ENCODE measurements at regions not wholly inside any gene's neighbourhood (a gene's known extent, or its start where the extent isn't known, plus 50 kb on each side); places are given as distances from the start of the nearest gene placed in this dataset.

GRCh38 chr2:238667639-238668038 lies 180.2 kb upstream of the TWIST2 start:
- ATAC-seq (ENCODE audit: low read depth) (no peak), DNase-seq (no peak)
- Mint-ChIP-seq H3K4me1 (no peaks in the 10 kb centered on the region), H3K27me3 (peaks cover 11% of the 10 kb centered on the region), H3K27ac (no peak overlapping the region), H3K4me3 (no peak overlapping the region), H3K9me3 (ENCODE audit: insufficient read depth) (peaks cover 2% of the 10 kb centered on the region)
- no peaks in the 10 kb centered on the region for H4K20me1 ChIP-seq (ENCODE audit: control insufficient read depth, insufficient read depth, low read length, poor library complexity, severe bottlenecking)
- no peaks in the 10 kb centered on the region for H3K79me2 ChIP-seq (ENCODE audit: control insufficient read depth, insufficient read depth, low read length)
- H3K9ac ChIP-seq (ENCODE audit: low read length) = no peak overlapping the region
- no peak overlapping the region for H3K4me3 ChIP-seq (ENCODE audit: control extremely low read depth in 1 of 5, extremely low read depth in 1 of 5, insufficient read depth in 1 of 5, low read depth in 2 of 5, low read length in 4 of 5)
- no peak overlapping the region for H3K4me2 ChIP-seq (replicated peaks; ENCODE audit: low read depth, low read length, poor library complexity, severe bottlenecking)
- POLR2A ChIA-PET = no interaction called here
- WGBS (ENCODE audit: insufficient coverage) = no CpG with 5 or more reads among the region's 2 CpGs
- TF ChIP-seq EZH2 (IDR thresholded peaks at IDR 0.05; ENCODE audit: borderline replicate concordance, insufficient read depth, low read depth, low read length, poor library complexity, severe bottlenecking) (no peak), CTCF (IDR thresholded peaks at IDR 0.05) (no peak)
- no peak overlapping the region for H2AFZ ChIP-seq (ENCODE audit: insufficient read depth, low read depth, low read length, poor library complexity, severe bottlenecking)
- H3K9me3 ChIP-seq (ENCODE audit: control extremely low read depth in 1 of 3, control insufficient read depth in 2 of 3, insufficient read depth in 1 of 3, low read length in 2 of 3) = peaks cover 0 to 7% (median 0%) of the 10 kb centered on the region in 3 donors
- H3K27ac ChIP-seq (ENCODE audit: low read length in 2 of 2) = no peak overlapping the region
- H3K27me3 ChIP-seq (replicated peaks in 1 of 4; ENCODE audit: control extremely low read depth in 1 of 4, control insufficient read depth in 3 of 4, insufficient read depth in 4 of 4, low read length in 3 of 4) = no peaks in the 10 kb centered on the region
- H3K36me3 ChIP-seq (replicated peaks in 1 of 2; ENCODE audit: control extremely low read depth in 1 of 2, control insufficient read depth in 1 of 2, extremely low read depth in 1 of 2, insufficient read depth in 2 of 2, low read length in 1 of 2) = no peaks in the 10 kb centered on the region
- no peaks in the 10 kb centered on the region for H3K4me1 ChIP-seq (ENCODE audit: control insufficient read depth in 2 of 2, insufficient read depth in 2 of 2, low read length in 2 of 2)
- CTCF ChIA-PET = no interaction called here
- intact Hi-C loops (cut with micrococcal nuclease) = no loop called here

- no peak overlapping the region for H3K4me3 Mint-ChIP-seq
- ATAC-seq (ENCODE audit: low read depth) = no peak
These were observed 179.5 kb upstream of the TWIST2 start for GRCh38 chr2:238668426-238668825.

More at GRCh38 chr2:238668426-238668825, 179.5 kb upstream of the TWIST2 start:
- Histone ChIP-seq H3K9me3 (ENCODE audit: control extremely low read depth in 1 of 3, control insufficient read depth in 2 of 3, insufficient read depth in 1 of 3, low read length in 2 of 3) (peaks cover 0 to 6% (median 0%) of the 10 kb centered on the region in 3 donors), H3K4me3 (ENCODE audit: control extremely low read depth in 1 of 5, extremely low read depth in 1 of 5, insufficient read depth in 1 of 5, low read depth in 2 of 5, low read length in 4 of 5) (no peak overlapping the region), H3K79me2 (ENCODE audit: control insufficient read depth, insufficient read depth, low read length) (no peaks in the 10 kb centered on the region), H3K27me3 (replicated peaks in 1 of 4; ENCODE audit: control extremely low read depth in 1 of 4, control insufficient read depth in 3 of 4, insufficient read depth in 4 of 4, low read length in 3 of 4) (no peaks in the 10 kb centered on the region), H3K4me2 (replicated peaks; ENCODE audit: low read depth, low read length, poor library complexity, severe bottlenecking) (no peak overlapping the region), H3K36me3 (replicated peaks in 1 of 2; ENCODE audit: control extremely low read depth in 1 of 2, control insufficient read depth in 1 of 2, extremely low read depth in 1 of 2, insufficient read depth in 2 of 2, low read length in 1 of 2) (no peaks in the 10 kb centered on the region), H2AFZ (ENCODE audit: insufficient read depth, low read depth, low read length, poor library complexity, severe bottlenecking) (no peak overlapping the region), H3K9ac (ENCODE audit: low read length) (no peak overlapping the region), H3K27ac (ENCODE audit: low read length in 2 of 2) (no peak overlapping the region), H3K4me1 (ENCODE audit: control insufficient read depth in 2 of 2, insufficient read depth in 2 of 2, low read length in 2 of 2) (no peaks in the 10 kb centered on the region), H4K20me1 (ENCODE audit: control insufficient read depth, insufficient read depth, low read length, poor library complexity, severe bottlenecking) (no peaks in the 10 kb centered on the region)
- CTCF ChIA-PET = interaction anchor here (1.3 kb wide), 1 partner anchor 11 kb away, joined by 3 read pairs; no protein-coding TSS in a partner anchor
- intact Hi-C loops (cut with micrococcal nuclease) = no loop called here
- TF ChIP-seq EZH2 (IDR thresholded peaks at IDR 0.05; ENCODE audit: borderline replicate concordance, insufficient read depth, low read depth, low read length, poor library complexity, severe bottlenecking) = no peak
- no peak for TF ChIP-seq CTCF (IDR thresholded peaks at IDR 0.05)
- peaks cover 2% of the 10 kb centered on the region for H3K9me3 Mint-ChIP-seq (ENCODE audit: insufficient read depth)
- no peak for DNase-seq
- no peak overlapping the region for H3K27ac Mint-ChIP-seq
- H3K4me1 Mint-ChIP-seq = no peaks in the 10 kb centered on the region
- peaks cover 8% of the 10 kb centered on the region for H3K27me3 Mint-ChIP-seq
- WGBS (ENCODE audit: insufficient coverage) = no CpG with 5 or more reads among the region's 1 CpG
- POLR2A ChIA-PET = no interaction called here

Measured in B cell (primary cell).